H1 (cell line): ENCODE measurements at regions not wholly inside any gene's neighbourhood (a gene's known extent, or its start where the extent isn't known, plus 50 kb on each side); places are given as distances from the start of the nearest gene placed in this dataset.

Source experiments
- CTCF ChIA-PET: fragments of 300-600 bp; sonication (Branson Sonifier 250); formaldehyde crosslinking; loops from one replicate; lab custom pipeline; 2021; ENCODE audit not compliant: partially characterized antibody; lab: Charles Lee
- POLR2A ChIA-PET: fragments of 300-600 bp; sonication (Branson Sonifier 250); formaldehyde crosslinking; loops from one replicate; lab custom pipeline; 2021; ENCODE audit warnings: inconsistent platforms; ENCODE audit not compliant: partially characterized antibody; lab: Charles Lee
- DNase-seq, 2 experiments: peaks; one replicate each; pipeline versions ENCODE4 v3.0.0 to v3.0.0-alpha.2; 2010 to 2022; ENCODE audit warnings: low spot score in 2 of 2, low read depth in 1 of 2, mixed read lengths in 1 of 2
- FAIRE-seq: peaks from 2 replicates; lab custom pipeline; 2011; peaks lifted over from hg19 to GRCh38; lab: Jason Lieb, UNC
- H2AFZ ChIP-seq: 2 replicates; pipeline ENCODE4 v1.8.1; 2012; ENCODE audit warnings: low read length, inconsistent platforms
- H2AK5ac ChIP-seq: 2 replicates; pipeline ENCODE4 v1.6.1; 2013; ENCODE audit warnings: low read depth, low read length
- H2BK120ac ChIP-seq: replicated peaks from 2 replicates; pipeline ENCODE3; 2013; ENCODE audit warnings: low read depth, low read length, inconsistent platforms
- H2BK12ac ChIP-seq: 2 replicates; pipeline ENCODE4 v1.6.1; 2013; ENCODE audit warnings: low read depth, low read length
- H2BK15ac ChIP-seq: 2 replicates; pipeline ENCODE4 v1.6.1; 2013; ENCODE audit warnings: low read length
- H2BK20ac ChIP-seq: 2 replicates; pipeline ENCODE4 v1.6.1; 2013; ENCODE audit warnings: low read length
- H2BK5ac ChIP-seq: 2 replicates; pipeline ENCODE4 v1.6.1; 2013; ENCODE audit warnings: low read depth, low read length
- H3K14ac ChIP-seq: 2 replicates; pipeline ENCODE4 v1.6.1; 2013; ENCODE audit warnings: inconsistent platforms; ENCODE audit not compliant: insufficient read length
- H3K18ac ChIP-seq: 2 replicates; pipeline ENCODE4 v1.6.1; 2013; ENCODE audit warnings: low read length; ENCODE audit errors: extremely low read depth
- H3K23ac ChIP-seq: 2 replicates; pipeline ENCODE4 v1.6.1; 2013; ENCODE audit warnings: inconsistent platforms; ENCODE audit not compliant: insufficient read length
- H3K23me2 ChIP-seq: 2 replicates; pipeline ENCODE4 v1.6.1; 2013; ENCODE audit warnings: low read depth, low read length
- H3K27ac ChIP-seq: 2 replicates; pipeline ENCODE4 v1.6.1; 2011; ENCODE audit warnings: low read depth, low read length, inconsistent platforms
- H3K27me3 ChIP-seq, 4 experiments: replicated peaks in 1 of 4; 1 replicate in 1 of 4; 2 replicates in 3 of 4; pipeline versions ENCODE4 v1.6.1 to v1.8.1; 2011 to 2013; ENCODE audit warnings: low read length in 3 of 4, mild to moderate bottlenecking in 3 of 4, inconsistent platforms in 2 of 4, mixed read lengths in 2 of 4, moderate library complexity in 1 of 4; ENCODE audit not compliant: control insufficient read depth in 3 of 4, insufficient read depth in 3 of 4; ENCODE audit errors: extremely low read depth in 1 of 4
- H3K36me3 ChIP-seq, 4 experiments: 2 replicates each; pipeline versions ENCODE4 v1.6.1 to v1.8.1; 2011 to 2013; ENCODE audit warnings: mild to moderate bottlenecking in 4 of 4, low read length in 3 of 4, moderate library complexity in 2 of 4, control low read depth in 1 of 4, inconsistent platforms in 1 of 4; ENCODE audit not compliant: insufficient read depth in 4 of 4, control insufficient read depth in 2 of 4
- H3K4ac ChIP-seq: replicated peaks from 2 replicates; pipeline ENCODE3; 2013; ENCODE audit warnings: low read length, low read depth, mixed read lengths, inconsistent platforms; ENCODE audit not compliant: insufficient read length
- H3K4me1 ChIP-seq, 4 experiments: replicated peaks in 1 of 4; 1 replicate in 1 of 4; 2 replicates in 3 of 4; pipeline versions ENCODE4 v1.6.1 to v1.8.1; 2011 to 2013; ENCODE audit warnings: low read length in 3 of 4, inconsistent platforms in 2 of 4, mixed read lengths in 1 of 4; ENCODE audit not compliant: insufficient read depth in 4 of 4, control insufficient read depth in 3 of 4
- H3K4me2 ChIP-seq, 2 experiments: 2 replicates each; pipeline versions ENCODE4 v1.6.1 to v1.8.1; 2011 to 2013; ENCODE audit warnings: low read depth in 2 of 2, low read length in 2 of 2, control low read depth in 1 of 2, inconsistent platforms in 1 of 2, mild to moderate bottlenecking in 1 of 2; ENCODE audit not compliant: insufficient read depth in 1 of 2
- H3K4me3 ChIP-seq, 4 experiments: fragments of 200-600, 300-600 bp in 1 of 4; sonication (generic), shearing (Covaris generic), sonication (Bioruptor Twin) in 1 of 4; 2 replicates each; pipeline versions ENCODE4 v1.5.1 to v1.8.1; 2011 to 2016; ENCODE audit warnings: low read length in 4 of 4, low read depth in 3 of 4, control low read depth in 2 of 4, inconsistent platforms in 2 of 4, mild to moderate bottlenecking in 2 of 4, mixed read lengths in 1 of 4, moderate library complexity in 1 of 4; ENCODE audit not compliant: insufficient read depth in 2 of 4; ENCODE audit errors: extremely low read depth in 1 of 4
- H3K56ac ChIP-seq: replicated peaks from 2 replicates; pipeline ENCODE3; 2013; ENCODE audit warnings: low read depth, mild to moderate bottlenecking, mixed read lengths, low read length, inconsistent platforms; ENCODE audit not compliant: insufficient read length
- H3K79me1 ChIP-seq: 2 replicates; pipeline ENCODE4 v1.6.1; 2013; ENCODE audit warnings: low read depth, low read length, control low read depth
- H3K79me2 ChIP-seq, 2 experiments: 2 replicates each; pipeline versions ENCODE4 v1.6.1 to v1.8.1; 2012 to 2013; ENCODE audit warnings: low read length in 2 of 2, mild to moderate bottlenecking in 2 of 2, inconsistent platforms in 1 of 2; ENCODE audit not compliant: insufficient read depth in 2 of 2, control insufficient read depth in 1 of 2
- H3K9ac ChIP-seq, 4 experiments: replicated peaks in 1 of 4; 1 replicate in 1 of 4; 2 replicates in 3 of 4; pipeline versions ENCODE4 v1.6.1 to v1.8.1; 2011 to 2013; ENCODE audit warnings: low read depth in 3 of 4, low read length in 3 of 4, control low read depth in 2 of 4, mild to moderate bottlenecking in 2 of 4, moderate library complexity in 2 of 4, inconsistent platforms in 1 of 4; ENCODE audit errors: extremely low read depth in 1 of 4
- H3K9me3 ChIP-seq, 2 experiments: 2 replicates each; pipeline versions ENCODE4 v1.6.1 to v1.8.1; 2012 to 2013; ENCODE audit warnings: mild to moderate bottlenecking in 2 of 2, moderate library complexity in 2 of 2, control low read depth in 1 of 2, inconsistent platforms in 1 of 2, low read depth in 1 of 2, low read length in 1 of 2, mixed read lengths in 1 of 2; ENCODE audit not compliant: insufficient read depth in 2 of 2
- H4K20me1 ChIP-seq, 2 experiments: replicated peaks in 1 of 2; 2 replicates each; pipeline versions ENCODE3 to v1.8.1; 2011 to 2013; ENCODE audit warnings: inconsistent platforms in 2 of 2, low read length in 2 of 2, mild to moderate bottlenecking in 1 of 2; ENCODE audit not compliant: insufficient read depth in 2 of 2, control insufficient read depth in 1 of 2
- H4K5ac ChIP-seq: 2 replicates; pipeline ENCODE4 v1.6.1; 2013; ENCODE audit warnings: low read length, low read depth, mixed read lengths, inconsistent platforms; ENCODE audit not compliant: insufficient read length
- H4K8ac ChIP-seq: 2 replicates; pipeline ENCODE4 v1.8.0; 2013; ENCODE audit warnings: mild to moderate bottlenecking, moderate library complexity, low read length, inconsistent platforms; ENCODE audit not compliant: insufficient read depth; ENCODE audit errors: extremely low read depth
- H4K91ac ChIP-seq: replicated peaks from 2 replicates; pipeline ENCODE3; 2013; ENCODE audit warnings: low read length, mixed read lengths, inconsistent platforms; ENCODE audit not compliant: insufficient read length
- EZH2 ChIP-seq: fragments of 200-600 bp; sonication (generic); IDR thresholded peaks from 2 replicates; pipeline ENCODE4 v1.7.1; 2012; ENCODE audit warnings: low read depth, mild to moderate bottlenecking, moderate library complexity, low read length, inconsistent platforms; ENCODE audit not compliant: severe bottlenecking
- HDAC2 ChIP-seq, 2 experiments: fragments of 300-600 bp in 1 of 2; sonication (generic) in 1 of 2; IDR thresholded peaks; 2 replicates each; pipeline ENCODE4 v1.6.1; 2011 to 2012; ENCODE audit warnings: low read depth in 2 of 2, low read length in 2 of 2, mild to moderate bottlenecking in 2 of 2, moderate library complexity in 2 of 2, borderline replicate concordance in 1 of 2, inconsistent platforms in 1 of 2
- MAFK ChIP-seq: IDR thresholded peaks from 2 replicates; pipeline ENCODE4 v1.6.1; 2012; ENCODE audit warnings: low read depth, mild to moderate bottlenecking, improper control_type of control experiment, low read length
- RAD21 ChIP-seq, 2 experiments: IDR thresholded peaks in 1 of 2; conservative IDR thresholded peaks in 1 of 2; 2 replicates each; pipeline ENCODE4 v1.6.1; 2011; ENCODE audit warnings: low read depth in 2 of 2, low read length in 2 of 2, improper control_type of control experiment in 1 of 2, inconsistent platforms in 1 of 2, mild to moderate bottlenecking in 1 of 2, moderate library complexity in 1 of 2
- RFX5 ChIP-seq: IDR thresholded peaks from 2 replicates; pipeline ENCODE4 v1.6.1; 2011; ENCODE audit warnings: low read depth, low read length, improper control_type of control experiment, borderline replicate concordance
- WGBS, 2 experiments: shearing (Covaris generic) in 1 of 2; methylation state at CpG; one replicate each; pipeline versions ENCODE4 v1.1.6 to v1.1.7; 2013 to 2015; ENCODE audit warnings: low lambda C conversion rate in 2 of 2, mixed read lengths in 2 of 2, inconsistent platforms in 1 of 2, low coverage in 1 of 2, missing lambda C conversion rate in 1 of 2; ENCODE audit not compliant: insufficient replicate concordance in 2 of 2, insufficient coverage in 1 of 2, insufficient read length in 1 of 2; ENCODE audit errors: extremely low coverage in 1 of 2, missing lambda C conversion rate in 1 of 2; 5-methylcytosine and 5-hydroxymethylcytosine counted together

- peaks cover 0 to 2% of the 10 kb centered on the region in 2 experiments for H4K20me1 ChIP-seq
- no peak overlapping the region for H3K27ac ChIP-seq
- H4K8ac ChIP-seq = no peak overlapping the region
- WGBS, 2 experiments = 92% methylated on average over 2 of the region's 2 CpGs; no CpG with 5 or more reads in 1 of the 2 experiments
- peaks cover 4 to 8% of the 10 kb centered on the region in 2 experiments; a peak in 3 of 4 replicates for H3K9me3 ChIP-seq
- H2BK12ac ChIP-seq = no peak overlapping the region
- H3K18ac ChIP-seq = no peak overlapping the region
- H3K9ac ChIP-seq = no peak overlapping the region
- H2AFZ ChIP-seq = no peak overlapping the region
- H3K4ac ChIP-seq = no peak overlapping the region
- H3K4me1 ChIP-seq = no peaks in the 10 kb centered on the region
- H3K23me2 ChIP-seq = no peaks in the 10 kb centered on the region
- FAIRE-seq = no peak
- H2BK120ac ChIP-seq = no peak overlapping the region
- DNase-seq = no peak
- H3K14ac ChIP-seq = no peak overlapping the region
- H3K23ac ChIP-seq = no peak overlapping the region
- no peak overlapping the region for H3K4me3 ChIP-seq
- no peak overlapping the region for H3K56ac ChIP-seq
- H2BK20ac ChIP-seq = no peak overlapping the region
- H3K36me3 ChIP-seq = no peaks in the 10 kb centered on the region
- no peak overlapping the region for H2AK5ac ChIP-seq
- H4K91ac ChIP-seq = no peak overlapping the region
- no peaks in the 10 kb centered on the region for H3K79me1 ChIP-seq
- no peak overlapping the region for H2BK15ac ChIP-seq
- no peak overlapping the region for H4K5ac ChIP-seq
- POLR2A ChIA-PET = no interaction called here
- H3K79me2 ChIP-seq = no peaks in the 10 kb centered on the region
- no peak overlapping the region for H2BK5ac ChIP-seq
- CTCF ChIA-PET = interaction anchor here (1.1 to 23.5 kb wide), 8 partner anchors 2 to 266 kb away, joined by 3 to 434 read pairs (median 31); no protein-coding TSS in a partner anchor
- H3K27me3 ChIP-seq = no peaks in the 10 kb centered on the region; a peak in 4 of 7 replicates
- no peak overlapping the region for H3K4me2 ChIP-seq
- TF ChIP-seq RAD21 (IDR thresholded peaks at IDR 0.05 in 1 of 2, conservative IDR thresholded peaks at IDR 0.05 in 1 of 2; ENCODE audit: low read depth in 2 of 2, low read length in 2 of 2) (no peak), HDAC2 (IDR thresholded peaks at IDR 0.05; ENCODE audit: borderline replicate concordance in 1 of 2, low read depth in 2 of 2, low read length in 2 of 2) (no peak), MAFK (no peak), RFX5 (no peak), EZH2 (no peak)
Measured at GRCh38 chr2:121093692-121094091, 191.3 kb downstream of the TFCP2L1 start.
